Astrocyte (in vitro differentiated cells and primary cell): ENCODE measurements at regions not wholly inside any gene's neighbourhood (a gene's known extent, or its start where the extent isn't known, plus 50 kb on each side); places are given as distances from the start of the nearest gene placed in this dataset.

Experiments used
- CTCF ChIP-seq: IDR thresholded peaks from 2 replicates; pipeline ENCODE4 v1.5.1; 2011; ENCODE audit warnings: low read depth, mild to moderate bottlenecking, inconsistent platforms, low read length, moderate library complexity; ENCODE audit not compliant: insufficient read depth
- EZH2 ChIP-seq: IDR thresholded peaks from 2 replicates; pipeline ENCODE4 v1.6.1; 2012; ENCODE audit warnings: mild to moderate bottlenecking, low read length, inconsistent platforms; ENCODE audit not compliant: insufficient read depth

- TF ChIP-seq EZH2 (no peak), CTCF (no peak)
Measured at GRCh38 chr5:114054594-114054993, 307.3 kb upstream of the KCNN2 start.
